D721Med (cell line): ENCODE measurements at regions not wholly inside any gene's neighbourhood (a gene's known extent, or its start where the extent isn't known, plus 50 kb on each side); places are given as distances from the start of the nearest gene placed in this dataset.

Experiments used
- DNase-seq: peaks from one replicate; pipeline ENCODE4 v3.0.0; 2011; ENCODE audit warnings: low spot score; ENCODE audit not compliant: insufficient read length
- FAIRE-seq: peaks from 2 replicates; lab custom pipeline; 2011; peaks lifted over from hg19 to GRCh38; lab: Jason Lieb, UNC
- TF ChIP-seq, protein P1 (sequence below): IDR thresholded peaks from 2 replicates; pipeline ENCODE4 v1.5.1; 2012; ENCODE audit warnings: mild to moderate bottlenecking, control low read depth; ENCODE audit not compliant: insufficient read depth; ENCODE audit errors: missing control alignments

- TF ChIP-seq, protein P1, sequence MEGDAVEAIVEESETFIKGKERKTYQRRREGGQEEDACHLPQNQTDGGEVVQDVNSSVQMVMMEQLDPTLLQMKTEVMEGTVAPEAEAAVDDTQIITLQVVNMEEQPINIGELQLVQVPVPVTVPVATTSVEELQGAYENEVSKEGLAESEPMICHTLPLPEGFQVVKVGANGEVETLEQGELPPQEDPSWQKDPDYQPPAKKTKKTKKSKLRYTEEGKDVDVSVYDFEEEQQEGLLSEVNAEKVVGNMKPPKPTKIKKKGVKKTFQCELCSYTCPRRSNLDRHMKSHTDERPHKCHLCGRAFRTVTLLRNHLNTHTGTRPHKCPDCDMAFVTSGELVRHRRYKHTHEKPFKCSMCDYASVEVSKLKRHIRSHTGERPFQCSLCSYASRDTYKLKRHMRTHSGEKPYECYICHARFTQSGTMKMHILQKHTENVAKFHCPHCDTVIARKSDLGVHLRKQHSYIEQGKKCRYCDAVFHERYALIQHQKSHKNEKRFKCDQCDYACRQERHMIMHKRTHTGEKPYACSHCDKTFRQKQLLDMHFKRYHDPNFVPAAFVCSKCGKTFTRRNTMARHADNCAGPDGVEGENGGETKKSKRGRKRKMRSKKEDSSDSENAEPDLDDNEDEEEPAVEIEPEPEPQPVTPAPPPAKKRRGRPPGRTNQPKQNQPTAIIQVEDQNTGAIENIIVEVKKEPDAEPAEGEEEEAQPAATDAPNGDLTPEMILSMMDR: no peak
- FAIRE-seq (no peak), DNase-seq (no peak)
Observed at GRCh38 chr14:76313303-76313702, 62.6 kb upstream of the ESRRB start.

DNA sequence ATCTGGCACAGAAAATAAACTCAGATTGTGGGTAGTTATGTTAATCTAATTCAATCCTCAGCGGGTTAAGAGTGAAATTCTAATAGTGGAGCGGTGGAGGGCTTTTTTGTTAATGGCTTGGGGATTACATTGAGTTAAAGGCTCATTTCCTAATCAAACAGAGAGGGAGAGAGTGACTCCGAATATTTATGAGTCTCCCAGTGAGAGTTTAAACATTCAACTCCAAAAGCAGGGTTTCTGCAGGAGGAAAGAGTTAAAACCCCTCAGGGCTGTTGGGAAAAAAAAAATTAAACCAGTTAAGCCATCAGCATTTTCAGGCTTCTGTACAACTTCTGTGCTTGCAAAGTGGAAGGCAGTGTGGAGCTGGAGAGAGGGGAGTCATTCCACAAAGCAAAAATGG, 62.1 kb upstream of the ESRRB start:
- DNase-seq (no peak), FAIRE-seq (no peak)
- TF ChIP-seq, protein P1: no peak

DNA sequence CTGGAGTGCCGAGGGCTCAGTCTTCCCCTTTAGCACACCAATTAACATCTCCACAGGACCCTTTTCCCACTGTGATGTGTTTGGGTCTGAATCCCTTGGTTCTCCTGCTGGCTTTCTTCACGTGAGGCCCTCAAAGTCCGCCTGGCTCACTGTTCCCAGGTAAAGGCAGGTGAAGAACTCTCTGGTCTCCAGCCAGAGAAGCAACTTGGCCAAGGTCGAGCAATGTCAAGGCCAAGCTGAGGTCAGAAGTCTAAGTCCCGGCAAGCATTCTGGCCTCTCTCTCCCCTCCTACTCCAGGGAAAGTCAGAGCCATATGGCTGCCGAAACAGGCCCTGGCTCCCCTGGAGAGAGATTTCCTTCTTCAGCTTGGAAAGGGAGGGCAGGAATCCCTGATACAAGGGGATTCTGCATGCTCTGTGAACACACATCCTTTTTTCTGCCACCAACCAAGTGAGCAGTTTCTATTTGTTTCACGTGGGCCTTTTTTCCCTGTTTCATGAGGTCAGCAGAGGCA, 61.4 kb upstream of the ESRRB start:
- TF ChIP-seq, protein P1: no peak
- DNase-seq (no peak), FAIRE-seq (no peak)

- DNase-seq: no peak
- FAIRE-seq: no peak
- TF ChIP-seq, protein P1: no peak
Observed at GRCh38 chr14:76320486-76320885, 55.5 kb upstream of the ESRRB start.

GRCh38 chr14:76320975-76321374, 55.0 kb upstream of the ESRRB start:
- DNase-seq (no peak), FAIRE-seq (no peak)
- TF ChIP-seq, protein P1: no peak

- no peak for FAIRE-seq
- TF ChIP-seq, protein P1: no peak
- DNase-seq: no peak
Observed at GRCh38 chr14:76322594-76323220, 53.2 kb upstream of the ESRRB start.

DNA sequence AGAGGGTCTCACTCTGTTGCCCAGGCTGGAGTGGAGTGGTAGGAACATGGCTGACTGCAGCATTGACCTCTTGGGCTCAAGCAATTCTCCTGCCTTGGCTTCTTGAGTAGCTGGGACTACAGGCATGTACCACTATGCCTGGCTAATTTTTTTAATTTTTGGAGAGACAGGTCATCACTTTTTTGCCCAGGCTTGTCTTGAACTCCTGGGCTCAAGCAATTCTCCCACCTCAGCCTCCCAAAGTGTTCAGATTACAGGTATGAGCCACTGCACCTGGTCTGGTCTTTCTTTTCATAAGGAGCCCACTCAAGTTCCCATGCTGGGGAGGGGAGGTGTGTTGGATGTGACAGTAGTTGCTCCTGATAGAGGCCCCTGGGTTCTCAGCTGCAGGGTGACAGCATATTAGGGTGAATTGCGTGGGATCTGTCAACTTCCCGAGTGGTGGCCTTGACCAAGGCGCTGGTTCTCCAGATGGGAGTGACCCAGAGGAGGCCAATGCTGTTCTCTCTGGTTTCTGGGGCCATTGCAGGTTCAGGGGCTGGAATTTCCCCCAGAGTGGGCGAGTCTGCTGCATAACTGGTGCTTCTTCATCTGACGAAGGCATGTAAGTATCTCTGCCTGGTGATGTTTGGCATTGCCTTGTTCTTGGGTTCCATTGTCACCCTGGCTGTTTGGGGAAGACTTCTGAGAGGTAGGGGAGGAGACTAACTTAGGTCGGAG, 52.4 kb upstream of the ESRRB start:
- TF ChIP-seq, protein P1: no peak
- DNase-seq (no peak), FAIRE-seq (no peak)
